ENCODE measurements at regions not wholly inside any gene's neighbourhood (a gene's known extent, or its start where the extent isn't known, plus 50 kb on each side); places are given as distances from the start of the nearest gene placed in this dataset.

DNA sequence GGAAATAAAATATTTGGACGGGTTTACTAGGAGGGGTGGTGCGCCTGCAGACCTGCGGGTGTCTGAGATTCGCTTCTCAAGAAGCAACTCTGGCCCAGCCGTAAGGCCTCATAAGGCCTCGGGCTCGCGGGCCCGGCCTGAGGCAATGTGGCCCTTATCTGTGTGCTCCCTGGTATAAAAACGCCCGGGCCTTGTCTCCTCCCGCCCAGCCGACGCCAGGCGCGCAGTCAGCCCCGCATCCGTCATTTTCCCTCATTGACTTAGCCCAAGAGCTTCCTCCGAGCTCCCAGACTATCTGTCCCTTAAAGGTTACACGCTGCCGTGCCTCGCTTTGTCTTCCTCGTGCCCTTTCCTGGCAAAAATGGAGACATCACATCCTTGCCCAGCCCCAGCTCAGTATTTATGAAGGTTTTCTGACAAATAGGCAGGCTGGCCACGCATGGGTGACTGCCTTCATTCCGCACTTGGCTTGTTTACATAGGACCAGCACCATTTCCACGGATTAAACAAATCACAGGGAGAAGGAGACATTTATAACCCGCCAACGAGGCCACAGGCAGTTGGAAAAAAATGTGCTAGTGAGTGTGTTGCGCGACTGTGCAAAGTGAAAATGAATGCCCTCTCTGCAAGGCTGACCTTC, 74.5 kb upstream of the TBCA start:
- Histone ChIP-seq H3K36me3 (ENCODE audit: control insufficient read depth, insufficient read depth, low read length) (no peaks in the 10 kb centered on the region), H3K4me3 (ENCODE audit: low read depth, low read length) (no peak overlapping the region), H3K27me3 (ENCODE audit: control insufficient read depth, insufficient read depth, low read length) (peaks cover 11% of the 10 kb centered on the region)
- TF ChIP-seq, protein P1, sequence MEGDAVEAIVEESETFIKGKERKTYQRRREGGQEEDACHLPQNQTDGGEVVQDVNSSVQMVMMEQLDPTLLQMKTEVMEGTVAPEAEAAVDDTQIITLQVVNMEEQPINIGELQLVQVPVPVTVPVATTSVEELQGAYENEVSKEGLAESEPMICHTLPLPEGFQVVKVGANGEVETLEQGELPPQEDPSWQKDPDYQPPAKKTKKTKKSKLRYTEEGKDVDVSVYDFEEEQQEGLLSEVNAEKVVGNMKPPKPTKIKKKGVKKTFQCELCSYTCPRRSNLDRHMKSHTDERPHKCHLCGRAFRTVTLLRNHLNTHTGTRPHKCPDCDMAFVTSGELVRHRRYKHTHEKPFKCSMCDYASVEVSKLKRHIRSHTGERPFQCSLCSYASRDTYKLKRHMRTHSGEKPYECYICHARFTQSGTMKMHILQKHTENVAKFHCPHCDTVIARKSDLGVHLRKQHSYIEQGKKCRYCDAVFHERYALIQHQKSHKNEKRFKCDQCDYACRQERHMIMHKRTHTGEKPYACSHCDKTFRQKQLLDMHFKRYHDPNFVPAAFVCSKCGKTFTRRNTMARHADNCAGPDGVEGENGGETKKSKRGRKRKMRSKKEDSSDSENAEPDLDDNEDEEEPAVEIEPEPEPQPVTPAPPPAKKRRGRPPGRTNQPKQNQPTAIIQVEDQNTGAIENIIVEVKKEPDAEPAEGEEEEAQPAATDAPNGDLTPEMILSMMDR (IDR thresholded peaks at IDR 0.05; ENCODE audit: insufficient read depth, low read length, poor library complexity, severe bottlenecking) = no peak
- DNase-seq (ENCODE audit: low read depth) = no peak

DNA sequence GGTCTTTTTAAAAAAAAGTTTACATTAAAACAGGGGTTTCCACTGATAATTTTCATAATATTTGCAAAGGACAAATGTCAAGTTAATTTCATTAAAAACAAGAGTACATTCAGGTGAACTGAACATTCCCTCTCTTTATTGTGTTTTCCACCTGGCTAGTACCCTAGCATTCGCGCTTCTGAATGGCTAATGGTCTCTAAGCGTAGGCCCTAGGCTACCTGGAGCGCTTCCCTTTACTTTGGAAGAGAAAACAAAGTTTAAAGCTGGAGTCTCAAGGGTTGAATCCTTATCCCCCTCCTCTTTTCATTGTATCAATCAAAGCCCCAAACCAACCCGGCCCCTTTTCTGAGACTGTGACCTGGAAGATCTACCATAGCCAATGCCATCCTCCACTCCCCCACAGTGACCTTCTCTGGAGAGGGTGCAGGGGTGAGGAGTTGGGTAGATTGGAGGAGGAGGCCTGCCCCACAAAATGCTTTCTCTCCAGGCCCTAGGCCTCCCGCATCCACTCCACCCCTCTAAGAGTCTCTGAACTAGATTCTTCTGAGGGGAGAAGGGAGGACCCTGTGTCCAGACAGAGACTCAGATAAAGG, 73.3 kb upstream of the TBCA start:
- peaks cover 19% of the 10 kb centered on the region for H3K27me3 ChIP-seq (ENCODE audit: control insufficient read depth, insufficient read depth, low read length)
- no peaks in the 10 kb centered on the region for H3K36me3 ChIP-seq (ENCODE audit: control insufficient read depth, insufficient read depth, low read length)
- TF ChIP-seq, protein P1 (IDR thresholded peaks at IDR 0.05; ENCODE audit: insufficient read depth, low read length, poor library complexity, severe bottlenecking) = no peak
- DNase-seq (ENCODE audit: low read depth) = no peak
- H3K4me3 ChIP-seq (ENCODE audit: low read depth, low read length) = no peak overlapping the region

DNA sequence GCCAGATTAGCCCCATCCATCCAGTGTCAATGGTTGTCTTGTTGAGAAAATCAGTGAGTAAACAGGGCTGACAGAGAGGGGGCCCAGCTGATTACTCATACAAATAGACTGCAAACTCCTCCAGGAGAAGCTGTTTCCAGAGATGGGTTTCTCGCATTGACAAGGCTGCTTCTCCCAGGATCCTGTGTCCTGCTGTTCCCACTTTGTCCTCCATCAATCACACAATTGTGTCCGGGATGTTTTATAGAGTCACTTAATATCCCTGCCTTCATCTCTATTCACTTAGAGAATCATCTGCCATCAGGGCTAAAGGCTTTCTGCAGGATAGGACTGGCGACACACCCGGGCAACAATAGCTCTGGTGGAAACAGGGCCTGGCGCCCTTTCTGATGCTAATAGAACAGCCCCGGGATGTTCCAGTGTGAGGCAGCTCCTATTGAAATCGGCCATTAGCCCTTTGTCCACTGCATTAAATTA, 71.7 kb upstream of the TBCA start:
- H3K36me3 ChIP-seq (ENCODE audit: control insufficient read depth, insufficient read depth, low read length) = no peaks in the 10 kb centered on the region
- no peak overlapping the region for H3K4me3 ChIP-seq (ENCODE audit: low read depth, low read length)
- DNase-seq (ENCODE audit: low read depth) = no peak
- TF ChIP-seq, protein P1 (IDR thresholded peaks at IDR 0.05; ENCODE audit: insufficient read depth, low read length, poor library complexity, severe bottlenecking) = no peak
- H3K27me3 ChIP-seq (ENCODE audit: control insufficient read depth, insufficient read depth, low read length) = peaks cover 19% of the 10 kb centered on the region

DNA sequence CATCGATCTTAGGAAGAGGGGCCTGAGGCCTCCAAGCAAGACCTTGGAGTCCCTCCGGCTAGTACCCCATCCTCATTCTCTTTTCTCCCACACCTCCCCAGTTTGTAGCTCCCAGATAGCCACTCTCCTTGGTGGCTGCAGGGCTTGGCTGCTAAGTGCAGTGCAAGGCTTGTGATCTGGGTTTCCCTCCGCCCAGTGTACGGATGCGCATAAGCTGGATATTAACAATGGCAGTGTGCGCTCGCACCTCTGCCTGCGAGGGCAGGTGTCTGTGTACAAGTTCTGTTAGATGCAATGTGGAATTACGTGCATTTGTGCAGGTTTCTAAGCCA, 71.0 kb upstream of the TBCA start:
- H3K27me3 ChIP-seq (ENCODE audit: control insufficient read depth, insufficient read depth, low read length) = peaks cover 19% of the 10 kb centered on the region
- no peak for DNase-seq (ENCODE audit: low read depth)
- TF ChIP-seq, protein P1 (IDR thresholded peaks at IDR 0.05; ENCODE audit: insufficient read depth, low read length, poor library complexity, severe bottlenecking) = no peak
- no peaks in the 10 kb centered on the region for H3K36me3 ChIP-seq (ENCODE audit: control insufficient read depth, insufficient read depth, low read length)
- no peak overlapping the region for H3K4me3 ChIP-seq (ENCODE audit: low read depth, low read length)

DNA sequence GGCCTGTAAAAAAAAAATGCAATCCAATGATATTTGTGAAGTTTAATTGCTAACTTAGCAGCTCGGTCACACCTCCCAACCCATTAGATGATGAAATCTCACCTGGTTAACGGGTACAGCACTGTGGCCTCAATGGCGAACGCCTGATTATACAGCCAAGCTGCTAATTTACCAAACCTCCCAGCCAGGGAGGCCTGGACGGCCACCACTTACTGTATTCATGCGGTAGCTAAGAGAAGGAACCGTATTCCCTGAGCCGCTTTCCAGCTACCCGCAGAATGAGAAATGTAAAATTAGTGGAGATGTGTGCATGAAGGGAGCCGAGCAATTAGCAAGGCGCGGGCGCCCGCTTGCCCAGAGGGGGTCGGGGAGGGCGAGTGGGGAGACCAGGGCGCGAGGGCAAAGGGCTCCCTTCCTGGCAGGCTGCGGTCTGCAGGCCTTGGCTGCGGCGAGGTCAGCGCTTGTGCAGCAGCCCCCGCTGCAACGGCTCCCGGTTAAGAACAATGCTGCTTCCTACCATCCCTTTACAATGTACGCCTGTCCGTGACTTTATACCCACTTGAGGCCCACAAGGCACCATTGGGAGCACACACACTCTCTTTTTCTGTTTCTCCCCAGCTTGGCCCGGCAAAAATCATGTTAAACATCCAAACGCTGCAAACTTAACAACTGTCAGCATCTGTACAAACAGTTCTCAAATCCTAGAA, 70.4 kb upstream of the TBCA start:
- H3K4me3 ChIP-seq (ENCODE audit: low read depth, low read length) = no peak overlapping the region
- DNase-seq (ENCODE audit: low read depth) = no peak
- H3K27me3 ChIP-seq (ENCODE audit: control insufficient read depth, insufficient read depth, low read length) = peaks cover 19% of the 10 kb centered on the region

More for the DNA sequence above, 70.4 kb upstream of the TBCA start:
- no peaks in the 10 kb centered on the region for H3K36me3 ChIP-seq (ENCODE audit: control insufficient read depth, insufficient read depth, low read length)
- TF ChIP-seq, protein P1 (IDR thresholded peaks at IDR 0.05; ENCODE audit: insufficient read depth, low read length, poor library complexity, severe bottlenecking) = no peak

Measured in kidney epithelial cell (primary cell).